AG04450 (cell line): ENCODE measurements at regions not wholly inside any gene's neighbourhood (a gene's known extent, or its start where the extent isn't known, plus 50 kb on each side); places are given as distances from the start of the nearest gene placed in this dataset.

ENCODE experiments used
- CTCF ChIA-PET: fragments of 300-600, 350-600 bp; formaldehyde crosslinking; extraction: SDS; loops from one replicate; lab custom pipeline; 2022; ENCODE audit warnings: antibody characterized with exemption, inconsistent platforms; lab: Charles Lee
- POLR2A ChIA-PET: fragments of 350-600 bp; formaldehyde crosslinking; extraction: SDS; loops from one replicate; lab custom pipeline; 2021; ENCODE audit warnings: antibody characterized with exemption, inconsistent platforms; lab: Yijun Ruan, JAX
- DNase-seq: peaks from one replicate; pipeline ENCODE4 v3.0.0-alpha.2; 2011; ENCODE audit warnings: low read depth, low spot score
- H3K27ac ChIP-seq: one replicate; pipeline ENCODE4 v1.5.1; 2012; ENCODE audit warnings: low read depth, low read length, control low read depth
- H3K27me3 ChIP-seq: one replicate; pipeline ENCODE4 v1.6.0; 2012; ENCODE audit warnings: low read length; ENCODE audit not compliant: control insufficient read depth, insufficient read depth
- H3K4me3 ChIP-seq: 2 replicates; pipeline ENCODE4 v1.5.1; 2011; ENCODE audit warnings: mild to moderate bottlenecking, low read depth, low read length, control low read depth
- H3K9me3 ChIP-seq: 2 replicates; pipeline ENCODE4 v1.5.1; 2012; ENCODE audit warnings: low read length; ENCODE audit not compliant: control insufficient read depth, insufficient read depth
- TF ChIP-seq, protein P1 (sequence below): IDR thresholded peaks from 2 replicates; pipeline ENCODE4 v1.5.1; 2011; ENCODE audit warnings: low read depth, low read length, control low read depth, inconsistent platforms

- Histone ChIP-seq H3K27me3 (no peaks in the 10 kb centered on the region), H3K4me3 (no peak overlapping the region), H3K27ac (no peak overlapping the region), H3K9me3 (no peaks in the 10 kb centered on the region)
- no peak for DNase-seq
- ChIA-PET POLR2A (no interaction called here), CTCF (no interaction called here)
- TF ChIP-seq, protein P1, sequence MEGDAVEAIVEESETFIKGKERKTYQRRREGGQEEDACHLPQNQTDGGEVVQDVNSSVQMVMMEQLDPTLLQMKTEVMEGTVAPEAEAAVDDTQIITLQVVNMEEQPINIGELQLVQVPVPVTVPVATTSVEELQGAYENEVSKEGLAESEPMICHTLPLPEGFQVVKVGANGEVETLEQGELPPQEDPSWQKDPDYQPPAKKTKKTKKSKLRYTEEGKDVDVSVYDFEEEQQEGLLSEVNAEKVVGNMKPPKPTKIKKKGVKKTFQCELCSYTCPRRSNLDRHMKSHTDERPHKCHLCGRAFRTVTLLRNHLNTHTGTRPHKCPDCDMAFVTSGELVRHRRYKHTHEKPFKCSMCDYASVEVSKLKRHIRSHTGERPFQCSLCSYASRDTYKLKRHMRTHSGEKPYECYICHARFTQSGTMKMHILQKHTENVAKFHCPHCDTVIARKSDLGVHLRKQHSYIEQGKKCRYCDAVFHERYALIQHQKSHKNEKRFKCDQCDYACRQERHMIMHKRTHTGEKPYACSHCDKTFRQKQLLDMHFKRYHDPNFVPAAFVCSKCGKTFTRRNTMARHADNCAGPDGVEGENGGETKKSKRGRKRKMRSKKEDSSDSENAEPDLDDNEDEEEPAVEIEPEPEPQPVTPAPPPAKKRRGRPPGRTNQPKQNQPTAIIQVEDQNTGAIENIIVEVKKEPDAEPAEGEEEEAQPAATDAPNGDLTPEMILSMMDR, result no peak
These were observed 448.1 kb downstream of the NFIB start for GRCh38 chr9:13865869-13866268.

DNA sequence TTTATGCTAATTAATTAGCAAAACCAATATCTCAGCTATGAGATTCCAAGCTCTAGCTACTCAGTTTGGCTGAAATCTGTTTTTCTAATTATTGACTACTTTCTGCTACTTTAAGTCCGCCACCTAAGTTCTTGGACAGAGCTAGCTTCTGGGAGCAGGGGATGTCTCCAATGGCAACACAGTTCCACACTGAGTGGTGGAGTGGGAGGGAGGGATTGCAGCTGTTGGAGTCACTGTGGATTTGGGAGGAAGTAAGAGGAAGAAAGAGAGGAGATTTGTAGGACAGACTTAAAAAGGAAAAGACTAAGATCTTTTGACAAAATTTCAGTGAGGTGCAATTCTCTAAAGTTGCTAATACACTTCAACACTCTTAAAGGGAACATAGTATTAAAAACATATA lies 450.8 kb downstream of the NFIB start:
- Histone ChIP-seq H3K4me3 (no peak overlapping the region), H3K9me3 (no peaks in the 10 kb centered on the region), H3K27me3 (no peaks in the 10 kb centered on the region), H3K27ac (no peak overlapping the region)
- no peak for DNase-seq
- ChIA-PET CTCF (no interaction called here), POLR2A (interaction anchor here (0.5 kb wide), 1 partner anchor 1137 kb away, joined by 3 read pairs; no protein-coding TSS in a partner anchor)
- TF ChIP-seq, protein P1, result no peak

DNA sequence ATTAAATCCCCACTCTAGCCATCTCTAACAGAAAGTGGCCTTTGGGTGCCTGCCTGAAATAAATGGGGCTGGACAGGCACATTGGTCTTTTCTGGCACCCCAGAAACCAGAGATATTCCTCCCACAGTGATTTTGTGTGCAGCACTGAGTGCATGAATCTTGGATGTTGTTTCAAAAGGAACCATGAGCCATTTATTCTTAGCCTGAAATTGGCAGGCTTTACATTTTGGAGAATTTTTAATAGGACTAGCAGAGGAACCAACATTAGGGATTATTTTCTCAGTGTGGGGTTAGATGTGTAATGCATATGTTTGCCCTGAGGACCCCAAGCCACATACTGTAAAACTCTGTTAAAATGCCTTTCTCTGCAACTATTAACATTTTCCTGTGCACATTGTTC lies 451.3 kb downstream of the NFIB start:
- Histone ChIP-seq H3K27ac (no peak overlapping the region), H3K27me3 (no peaks in the 10 kb centered on the region), H3K9me3 (no peaks in the 10 kb centered on the region), H3K4me3 (no peak overlapping the region)
- TF ChIP-seq, protein P1, result no peak
- CTCF ChIA-PET, result no interaction called here
- POLR2A ChIA-PET, result no interaction called here
- DNase-seq, result no peak

GRCh38 chr9:13860946-13861640 lies 452.8 kb downstream of the NFIB start:
- TF ChIP-seq, protein P1, result no peak
- no peaks in the 10 kb centered on the region for H3K9me3 ChIP-seq
- ChIA-PET POLR2A (no interaction called here), CTCF (no interaction called here)
- no peak for DNase-seq
- H3K27ac ChIP-seq, result no peak overlapping the region
- no peaks in the 10 kb centered on the region for H3K27me3 ChIP-seq
- H3K4me3 ChIP-seq, result no peak overlapping the region

DNA sequence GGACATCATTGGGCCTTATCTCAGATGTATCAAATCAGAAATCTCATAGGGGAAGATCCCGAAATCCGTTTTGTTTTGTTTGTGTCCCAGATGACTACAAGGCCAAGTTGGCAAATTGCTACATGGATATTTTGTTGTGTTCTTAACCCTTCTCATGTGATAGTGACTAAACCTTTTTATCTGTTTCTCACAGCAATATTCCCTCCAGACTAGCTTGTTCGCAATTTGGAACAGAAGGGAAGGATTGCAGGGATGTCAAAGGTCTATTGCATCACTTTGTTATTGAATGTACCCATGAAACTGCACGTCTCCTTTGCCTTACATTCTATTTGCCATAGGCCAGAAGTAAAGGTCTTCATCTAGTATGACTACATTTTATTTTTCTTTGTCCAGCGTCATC lies 453.9 kb downstream of the NFIB start:
- CTCF ChIA-PET, result no interaction called here
- H3K9me3 ChIP-seq, result no peaks in the 10 kb centered on the region
- TF ChIP-seq, protein P1, result no peak
- no peak overlapping the region for H3K27ac ChIP-seq
- POLR2A ChIA-PET, result no interaction called here
- H3K4me3 ChIP-seq, result no peak overlapping the region
- DNase-seq, result no peak
- no peaks in the 10 kb centered on the region for H3K27me3 ChIP-seq
